ENCODE measurements at regions not wholly inside any gene's neighbourhood (a gene's known extent, or its start where the extent isn't known, plus 50 kb on each side); places are given as distances from the start of the nearest gene placed in this dataset.

GRCh38 chr6:105977934-105978504 lies 108.1 kb upstream of the PRDM1 start:
- TF ChIP-seq, protein P1, sequence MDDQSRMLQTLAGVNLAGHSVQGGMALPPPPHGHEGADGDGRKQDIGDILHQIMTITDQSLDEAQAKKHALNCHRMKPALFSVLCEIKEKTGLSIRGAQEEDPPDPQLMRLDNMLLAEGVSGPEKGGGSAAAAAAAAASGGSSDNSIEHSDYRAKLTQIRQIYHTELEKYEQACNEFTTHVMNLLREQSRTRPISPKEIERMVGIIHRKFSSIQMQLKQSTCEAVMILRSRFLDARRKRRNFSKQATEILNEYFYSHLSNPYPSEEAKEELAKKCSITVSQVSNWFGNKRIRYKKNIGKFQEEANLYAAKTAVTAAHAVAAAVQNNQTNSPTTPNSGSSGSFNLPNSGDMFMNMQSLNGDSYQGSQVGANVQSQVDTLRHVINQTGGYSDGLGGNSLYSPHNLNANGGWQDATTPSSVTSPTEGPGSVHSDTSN (CRISPR knock-in tag; IDR thresholded peaks at IDR 0.05): no peak
- TF ChIP-seq ZNF626 (tag by site-specific recombination; IDR thresholded peaks at IDR 0.05) (no peak), HOXD13 (CRISPR knock-in tag; IDR thresholded peaks at IDR 0.05; ENCODE audit: borderline replicate concordance) (no peak), GLI2 (tag by site-specific recombination; IDR thresholded peaks at IDR 0.05; ENCODE audit: borderline replicate concordance, low read depth) (no peak), HOXC10 (CRISPR knock-in tag; IDR thresholded peaks at IDR 0.05) (no peak)
- TF ChIP-seq, protein P2, sequence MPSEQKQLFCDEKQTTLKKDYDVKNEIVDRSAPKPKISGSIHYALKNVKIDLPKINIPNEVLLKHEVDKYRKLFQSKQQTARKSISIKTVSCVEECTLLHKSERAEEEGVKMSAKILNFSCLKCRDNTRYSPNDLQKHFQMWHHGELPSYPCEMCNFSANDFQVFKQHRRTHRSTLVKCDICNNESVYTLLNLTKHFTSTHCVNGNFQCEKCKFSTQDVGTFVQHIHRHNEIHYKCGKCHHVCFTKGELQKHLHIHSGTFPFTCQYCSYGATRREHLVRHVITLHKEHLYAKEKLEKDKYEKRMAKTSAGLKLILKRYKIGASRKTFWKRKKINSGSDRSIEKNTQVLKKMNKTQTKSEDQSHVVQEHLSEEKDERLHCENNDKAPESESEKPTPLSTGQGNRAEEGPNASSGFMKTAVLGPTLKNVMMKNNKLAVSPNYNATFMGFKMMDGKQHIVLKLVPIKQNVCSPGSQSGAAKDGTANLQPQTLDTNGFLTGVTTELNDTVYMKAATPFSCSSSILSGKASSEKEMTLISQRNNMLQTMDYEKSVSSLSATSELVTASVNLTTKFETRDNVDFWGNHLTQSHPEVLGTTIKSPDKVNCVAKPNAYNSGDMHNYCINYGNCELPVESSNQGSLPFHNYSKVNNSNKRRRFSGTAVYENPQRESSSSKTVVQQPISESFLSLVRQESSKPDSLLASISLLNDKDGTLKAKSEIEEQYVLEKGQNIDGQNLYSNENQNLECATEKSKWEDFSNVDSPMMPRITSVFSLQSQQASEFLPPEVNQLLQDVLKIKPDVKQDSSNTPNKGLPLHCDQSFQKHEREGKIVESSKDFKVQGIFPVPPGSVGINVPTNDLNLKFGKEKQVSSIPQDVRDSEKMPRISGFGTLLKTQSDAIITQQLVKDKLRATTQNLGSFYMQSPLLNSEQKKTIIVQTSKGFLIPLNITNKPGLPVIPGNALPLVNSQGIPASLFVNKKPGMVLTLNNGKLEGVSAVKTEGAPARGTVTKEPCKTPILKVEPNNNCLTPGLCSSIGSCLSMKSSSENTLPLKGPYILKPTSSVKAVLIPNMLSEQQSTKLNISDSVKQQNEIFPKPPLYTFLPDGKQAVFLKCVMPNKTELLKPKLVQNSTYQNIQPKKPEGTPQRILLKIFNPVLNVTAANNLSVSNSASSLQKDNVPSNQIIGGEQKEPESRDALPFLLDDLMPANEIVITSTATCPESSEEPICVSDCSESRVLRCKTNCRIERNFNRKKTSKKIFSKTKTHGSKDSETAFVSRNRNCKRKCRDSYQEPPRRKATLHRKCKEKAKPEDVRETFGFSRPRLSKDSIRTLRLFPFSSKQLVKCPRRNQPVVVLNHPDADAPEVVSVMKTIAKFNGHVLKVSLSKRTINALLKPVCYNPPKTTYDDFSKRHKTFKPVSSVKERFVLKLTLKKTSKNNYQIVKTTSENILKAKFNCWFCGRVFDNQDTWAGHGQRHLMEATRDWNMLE (tag by site-specific recombination; conservative IDR thresholded peaks at IDR 0.05; ENCODE audit: low read depth): no peak
- TF ChIP-seq, protein P3, sequence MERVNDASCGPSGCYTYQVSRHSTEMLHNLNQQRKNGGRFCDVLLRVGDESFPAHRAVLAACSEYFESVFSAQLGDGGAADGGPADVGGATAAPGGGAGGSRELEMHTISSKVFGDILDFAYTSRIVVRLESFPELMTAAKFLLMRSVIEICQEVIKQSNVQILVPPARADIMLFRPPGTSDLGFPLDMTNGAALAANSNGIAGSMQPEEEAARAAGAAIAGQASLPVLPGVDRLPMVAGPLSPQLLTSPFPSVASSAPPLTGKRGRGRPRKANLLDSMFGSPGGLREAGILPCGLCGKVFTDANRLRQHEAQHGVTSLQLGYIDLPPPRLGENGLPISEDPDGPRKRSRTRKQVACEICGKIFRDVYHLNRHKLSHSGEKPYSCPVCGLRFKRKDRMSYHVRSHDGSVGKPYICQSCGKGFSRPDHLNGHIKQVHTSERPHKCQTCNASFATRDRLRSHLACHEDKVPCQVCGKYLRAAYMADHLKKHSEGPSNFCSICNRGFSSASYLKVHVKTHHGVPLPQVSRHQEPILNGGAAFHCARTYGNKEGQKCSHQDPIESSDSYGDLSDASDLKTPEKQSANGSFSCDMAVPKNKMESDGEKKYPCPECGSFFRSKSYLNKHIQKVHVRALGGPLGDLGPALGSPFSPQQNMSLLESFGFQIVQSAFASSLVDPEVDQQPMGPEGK (tag by site-specific recombination; IDR thresholded peaks at IDR 0.05): no peak
- ChIA-PET CTCF (no interaction called here), POLR2A (no interaction called here)
- Histone ChIP-seq H3K4me1 (ENCODE audit: control insufficient read depth, insufficient read depth, low read length) (no peaks in the 10 kb centered on the region), H3K36me3 (ENCODE audit: control insufficient read depth in 2 of 2, insufficient read depth in 1 of 2, low read length in 2 of 2) (no peaks in the 10 kb centered on the region), H3K27ac (ENCODE audit: extremely low read depth, low read depth, low read length) (no peak overlapping the region), H3K4me3 (ENCODE audit: low read depth, low read length) (no peak overlapping the region), H3K9me3 (ENCODE audit: control insufficient read depth, insufficient read depth, low read depth, low read length) (no peaks in the 10 kb centered on the region)

GRCh38 chr6:105974986-105975385 lies 111.2 kb upstream of the PRDM1 start:
- TF ChIP-seq ZNF223 (tag by site-specific recombination; IDR thresholded peaks at IDR 0.05) (no peak), KLF1 (tag by site-specific recombination; IDR thresholded peaks at IDR 0.05) (no peak), ZNF155 (tag by site-specific recombination; IDR thresholded peaks at IDR 0.05) (no peak), ZNF26 (tag by site-specific recombination; IDR thresholded peaks at IDR 0.05) (no peak), ZNF350 (tag by site-specific recombination; IDR thresholded peaks at IDR 0.05) (no peak), HOXD13 (CRISPR knock-in tag; IDR thresholded peaks at IDR 0.05; ENCODE audit: borderline replicate concordance) (no peak), ZNF610 (tag by site-specific recombination; IDR thresholded peaks at IDR 0.05; ENCODE audit: borderline replicate concordance) (no peak), ZNF280C (tag by site-specific recombination; IDR thresholded peaks at IDR 0.05) (no peak), REPIN1 (tag by site-specific recombination; IDR thresholded peaks at IDR 0.05; ENCODE audit: low read depth) (no peak)
- TF ChIP-seq, protein P3 (tag by site-specific recombination; IDR thresholded peaks at IDR 0.05): no peak
- TF ChIP-seq, protein P4, sequence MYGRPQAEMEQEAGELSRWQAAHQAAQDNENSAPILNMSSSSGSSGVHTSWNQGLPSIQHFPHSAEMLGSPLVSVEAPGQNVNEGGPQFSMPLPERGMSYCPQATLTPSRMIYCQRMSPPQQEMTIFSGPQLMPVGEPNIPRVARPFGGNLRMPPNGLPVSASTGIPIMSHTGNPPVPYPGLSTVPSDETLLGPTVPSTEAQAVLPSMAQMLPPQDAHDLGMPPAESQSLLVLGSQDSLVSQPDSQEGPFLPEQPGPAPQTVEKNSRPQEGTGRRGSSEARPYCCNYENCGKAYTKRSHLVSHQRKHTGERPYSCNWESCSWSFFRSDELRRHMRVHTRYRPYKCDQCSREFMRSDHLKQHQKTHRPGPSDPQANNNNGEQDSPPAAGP (tag by site-specific recombination; IDR thresholded peaks at IDR 0.05): no peak
- no peak overlapping the region for H3K27ac ChIP-seq (ENCODE audit: extremely low read depth, low read depth, low read length)
- H3K4me3 ChIP-seq (ENCODE audit: low read depth, low read length): no peak overlapping the region
- H3K36me3 ChIP-seq (ENCODE audit: control insufficient read depth in 2 of 2, insufficient read depth in 1 of 2, low read length in 2 of 2): no peaks in the 10 kb centered on the region
- H3K9me3 ChIP-seq (ENCODE audit: control insufficient read depth, insufficient read depth, low read depth, low read length): no peaks in the 10 kb centered on the region
- CTCF ChIA-PET: no interaction called here
- POLR2A ChIA-PET: no interaction called here
- no peaks in the 10 kb centered on the region for H3K4me1 ChIP-seq (ENCODE audit: control insufficient read depth, insufficient read depth, low read length)
